ENCODE measurements at regions not wholly inside any gene's neighbourhood (a gene's known extent, or its start where the extent isn't known, plus 50 kb on each side); places are given as distances from the start of the nearest gene placed in this dataset.

- no peak for TF ChIP-seq FOXK2 (IDR thresholded peaks at IDR 0.05)
- no peak for TF ChIP-seq ARNT (IDR thresholded peaks at IDR 0.05)
- no peak for TF ChIP-seq ZNF384 (IDR thresholded peaks at IDR 0.05)
- TF ChIP-seq PKNOX1 (IDR thresholded peaks at IDR 0.05), result no peak
- no peak for TF ChIP-seq HDGF (IDR thresholded peaks at IDR 0.05; ENCODE audit: borderline replicate concordance)
- no peak for TF ChIP-seq L3MBTL2 (conservative IDR thresholded peaks at IDR 0.05)
- TF ChIP-seq FOXA1 (IDR thresholded peaks at IDR 0.05), result no peak
- TF ChIP-seq FOXM1 (IDR thresholded peaks at IDR 0.05; ENCODE audit: borderline replicate concordance), result no peak
- TF ChIP-seq ELF4 (IDR thresholded peaks at IDR 0.05), result no peak
- no peak for TF ChIP-seq LEF1 (IDR thresholded peaks at IDR 0.05; ENCODE audit: borderline replicate concordance)
- TF ChIP-seq NFRKB (IDR thresholded peaks at IDR 0.05), result no peak
- no peak for TF ChIP-seq BHLHE40 (IDR thresholded peaks at IDR 0.05; ENCODE audit: borderline replicate concordance)
- no peak for TF ChIP-seq SUZ12 (IDR thresholded peaks at IDR 0.05)
- no peak for TF ChIP-seq CTBP1 (IDR thresholded peaks at IDR 0.05; ENCODE audit: borderline replicate concordance)
Observed at GRCh38 chr5:136455409-136455808, 90.1 kb upstream of the TRPC7 start.
